T47D (cell line): ENCODE measurements at regions not wholly inside any gene's neighbourhood (a gene's known extent, or its start where the extent isn't known, plus 50 kb on each side); places are given as distances from the start of the nearest gene placed in this dataset.
"Not testable (repeated sequence)": the region's sequence is repeated elsewhere in the genome, so short reads cannot be mapped to it uniquely, and the experiment has no call there.

Experiments
- DNase-seq, 2 experiments: peaks; one replicate each; pipeline versions ENCODE4 v3.0.0 to v3.0.0-alpha.2; 2011 to 2012; ENCODE audit warnings: low read depth in 1 of 2, low spot score in 1 of 2
- JUND ChIP-seq: IDR thresholded peaks from 2 replicates; pipeline ENCODE4 v1.6.1; 2012; ENCODE audit warnings: low read depth
- in situ Hi-C: cut with HindIII; loops from 2 replicates; pipeline ENCODE4 v1.10.0; 2016; ENCODE audit warnings: low sequenced_read_pairs, low pct_unique_long_range_greater_than_20kb

GRCh38 chr1:91594383-91595055, 93.9 kb downstream of the CDC7 start:
- no peak for TF ChIP-seq JUND
- in situ Hi-C loops: no loop called here
- DNase-seq: no peak

GRCh38 chr1:91596474-91596873, 95.8 kb downstream of the CDC7 start:
- no peak for DNase-seq
- in situ Hi-C loops: no loop called here
- TF ChIP-seq JUND: no peak

DNA sequence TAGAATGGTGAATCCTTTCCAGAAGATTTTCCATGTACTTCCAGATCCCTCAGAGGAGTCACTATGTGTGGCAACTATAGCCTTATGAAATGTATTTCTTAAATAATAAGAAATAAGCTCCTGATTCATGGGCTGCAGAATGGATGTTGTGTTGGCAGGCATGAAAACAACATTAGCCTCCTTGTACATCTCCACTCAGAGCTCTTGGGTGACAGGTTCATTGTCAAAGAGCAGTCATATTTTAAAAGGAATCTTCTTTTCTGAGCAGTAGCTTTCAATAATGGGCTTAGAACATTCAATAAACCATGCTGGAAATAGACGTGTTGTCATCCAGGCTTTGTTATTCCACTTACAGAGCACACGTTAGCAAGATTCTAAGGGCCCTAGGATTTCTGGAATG, 96.6 kb downstream of the CDC7 start:
- no peak for DNase-seq
- in situ Hi-C loops: no loop called here
- no peak for TF ChIP-seq JUND

DNA sequence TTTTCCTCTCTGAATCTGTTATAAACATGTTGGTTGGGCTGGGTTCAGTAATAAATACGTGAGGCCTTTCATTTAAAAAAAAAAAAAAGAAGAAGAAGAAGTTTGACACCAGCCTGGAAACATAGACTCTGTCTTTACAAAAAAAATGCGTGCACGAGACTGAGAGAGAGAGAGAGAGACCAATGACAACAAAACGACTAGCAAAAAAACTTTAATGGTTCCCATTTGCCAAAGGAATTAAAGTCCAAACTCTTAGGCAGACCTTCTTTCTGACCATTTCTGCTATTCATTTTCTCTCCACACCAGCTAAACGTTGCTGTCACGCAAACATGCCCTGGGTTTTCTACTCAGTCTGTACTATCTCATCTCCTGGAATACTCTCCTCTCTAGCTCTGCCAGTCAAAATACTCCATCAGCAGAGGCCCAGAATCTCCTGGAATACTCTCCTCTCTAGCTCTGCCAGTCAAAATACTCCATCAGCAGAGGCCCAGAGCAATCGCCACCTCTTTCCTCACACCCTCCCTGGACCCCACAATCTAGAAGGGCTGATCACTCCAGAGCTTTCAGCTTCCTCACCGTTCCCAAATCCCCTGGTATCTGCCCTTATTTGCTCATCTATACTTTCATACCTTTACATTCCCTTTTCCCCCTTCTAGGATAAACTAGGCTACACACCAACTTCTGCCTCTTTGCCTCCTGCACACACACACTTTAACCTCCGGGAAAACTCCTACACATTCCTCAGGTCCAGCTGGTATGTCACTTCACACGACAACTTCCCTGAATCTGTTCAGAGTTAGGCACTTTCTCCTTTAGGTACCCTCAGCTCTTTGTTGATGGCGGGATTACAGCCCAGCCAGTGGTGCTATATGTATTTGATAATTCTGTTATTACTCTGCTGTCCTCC, 100.0 kb downstream of the CDC7 start:
- in situ Hi-C loops: no loop called here
- no peak for TF ChIP-seq JUND
- DNase-seq: no peak

- in situ Hi-C loops: no loop called here
- no peak for DNase-seq
- no peak for TF ChIP-seq JUND
Measured at GRCh38 chr1:91601554-91602376, 101.1 kb downstream of the CDC7 start.

DNA sequence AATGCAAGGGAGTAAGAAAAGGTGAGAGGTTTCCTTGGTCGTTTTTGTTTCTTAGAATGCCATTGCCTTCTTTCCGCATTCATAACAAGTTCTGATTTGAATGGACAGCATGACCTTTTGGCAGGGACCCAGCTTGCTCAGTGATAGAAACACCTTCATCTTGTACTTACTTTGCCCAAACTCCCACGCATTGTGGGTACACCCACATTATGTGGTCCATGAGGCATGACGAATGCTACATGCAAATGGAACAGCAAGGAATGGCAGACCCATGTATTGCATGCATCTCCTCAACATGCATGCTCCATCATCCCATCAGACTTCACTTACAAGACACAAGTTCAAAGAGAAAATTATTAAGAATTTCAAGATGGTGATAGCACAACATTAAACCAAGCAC, 102.8 kb downstream of the CDC7 start:
- TF ChIP-seq JUND: no peak
- DNase-seq: no peak
- in situ Hi-C loops: no loop called here

- no peak for TF ChIP-seq JUND
- no peak for DNase-seq
- in situ Hi-C loops: no loop called here
Measured at GRCh38 chr1:91604632-91605031, 104.0 kb downstream of the CDC7 start.

DNA sequence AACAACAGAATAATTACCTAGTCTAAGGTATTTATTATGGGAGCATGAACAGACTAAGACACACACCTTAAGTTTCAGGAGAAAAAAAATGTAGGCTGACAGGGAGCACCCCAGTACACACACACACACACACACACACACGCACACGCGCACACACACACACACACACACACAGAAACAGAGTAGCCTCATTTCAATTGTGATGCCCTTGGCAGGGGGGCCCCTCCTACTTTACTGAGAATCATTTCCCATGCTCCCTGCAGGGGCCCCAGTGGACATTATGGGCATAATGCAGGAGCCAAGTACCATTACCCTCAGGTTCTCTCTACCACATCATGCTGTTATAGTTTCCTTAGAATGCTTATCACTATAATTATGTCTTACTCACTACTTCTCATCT, 104.9 kb downstream of the CDC7 start:
- TF ChIP-seq JUND: no peak
- DNase-seq: no peak
- in situ Hi-C loops: no loop called here

- TF ChIP-seq JUND: no peak
- DNase-seq: no peak
- in situ Hi-C loops: no loop called here
Measured at GRCh38 chr1:91606546-91607078, 106.0 kb downstream of the CDC7 start.

DNA sequence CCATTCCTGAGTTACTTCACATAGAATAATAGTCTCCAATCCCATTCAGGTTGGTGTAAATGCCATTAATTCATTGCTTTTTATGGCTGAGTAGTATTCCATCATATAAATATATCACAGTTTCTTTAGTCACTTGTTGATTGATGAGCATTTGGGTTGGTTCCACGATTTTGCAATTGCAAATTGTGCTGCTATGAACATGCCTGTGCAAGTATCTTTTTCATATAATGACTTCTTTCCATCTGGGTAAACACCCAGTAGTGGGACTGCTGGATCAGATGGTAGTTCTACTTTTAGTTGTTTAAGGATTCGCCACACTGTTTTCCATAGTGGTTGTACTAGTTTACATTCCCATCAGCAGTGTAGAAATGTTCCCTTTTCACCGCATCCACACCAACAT, 107.0 kb downstream of the CDC7 start:
- DNase-seq, in situ Hi-C loops: not testable (repeated sequence)

- in situ Hi-C loops: no loop called here
- no peak for TF ChIP-seq JUND
- DNase-seq: no peak
Measured at GRCh38 chr1:91608876-91609275, 108.2 kb downstream of the CDC7 start.

GRCh38 chr1:91609551-91609950, 108.9 kb downstream of the CDC7 start:
- in situ Hi-C loops: no loop called here
- TF ChIP-seq JUND: no peak
- no peak for DNase-seq
